22Rv1 (cell line): ENCODE measurements at regions not wholly inside any gene's neighbourhood (a gene's known extent, or its start where the extent isn't known, plus 50 kb on each side); places are given as distances from the start of the nearest gene placed in this dataset.

Experiments
- ZFX ChIP-seq: fragments of 450-650 bp; IDR thresholded peaks from 2 replicates; pipeline ENCODE4 v1.6.1; 2017; ENCODE audit warnings: antibody characterized with exemption, borderline replicate concordance
- TF ChIP-seq, protein P1 (sequence below): fragments of 450-650 bp; IDR thresholded peaks from 2 replicates; pipeline ENCODE4 v1.5.1; 2017; ENCODE audit warnings: mild to moderate bottlenecking

DNA sequence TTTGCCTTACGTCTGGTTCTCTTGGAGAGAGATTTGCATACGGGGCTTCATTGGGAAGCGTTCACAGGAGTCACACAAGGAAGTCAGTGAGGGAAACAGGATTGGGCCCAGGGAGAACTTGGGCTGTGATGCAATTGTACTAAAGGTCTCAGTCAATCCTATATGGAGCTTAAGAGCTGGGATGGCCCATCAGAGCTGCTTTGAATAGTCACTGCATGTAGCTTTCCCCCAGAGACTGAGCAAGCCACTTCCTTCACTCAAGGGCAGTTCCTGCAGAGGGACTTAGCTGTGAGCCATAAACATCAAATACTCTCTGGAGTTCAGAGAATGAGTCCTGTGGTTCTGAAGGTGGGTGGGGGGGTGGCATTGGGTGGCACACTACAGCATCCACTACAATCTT, 605.4 kb downstream of the MED13L start:
- TF ChIP-seq, protein P1, sequence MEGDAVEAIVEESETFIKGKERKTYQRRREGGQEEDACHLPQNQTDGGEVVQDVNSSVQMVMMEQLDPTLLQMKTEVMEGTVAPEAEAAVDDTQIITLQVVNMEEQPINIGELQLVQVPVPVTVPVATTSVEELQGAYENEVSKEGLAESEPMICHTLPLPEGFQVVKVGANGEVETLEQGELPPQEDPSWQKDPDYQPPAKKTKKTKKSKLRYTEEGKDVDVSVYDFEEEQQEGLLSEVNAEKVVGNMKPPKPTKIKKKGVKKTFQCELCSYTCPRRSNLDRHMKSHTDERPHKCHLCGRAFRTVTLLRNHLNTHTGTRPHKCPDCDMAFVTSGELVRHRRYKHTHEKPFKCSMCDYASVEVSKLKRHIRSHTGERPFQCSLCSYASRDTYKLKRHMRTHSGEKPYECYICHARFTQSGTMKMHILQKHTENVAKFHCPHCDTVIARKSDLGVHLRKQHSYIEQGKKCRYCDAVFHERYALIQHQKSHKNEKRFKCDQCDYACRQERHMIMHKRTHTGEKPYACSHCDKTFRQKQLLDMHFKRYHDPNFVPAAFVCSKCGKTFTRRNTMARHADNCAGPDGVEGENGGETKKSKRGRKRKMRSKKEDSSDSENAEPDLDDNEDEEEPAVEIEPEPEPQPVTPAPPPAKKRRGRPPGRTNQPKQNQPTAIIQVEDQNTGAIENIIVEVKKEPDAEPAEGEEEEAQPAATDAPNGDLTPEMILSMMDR, result no peak
- no peak for TF ChIP-seq ZFX
